KMS-11 (cell line): ENCODE measurements at regions not wholly inside any gene's neighbourhood (a gene's known extent, or its start where the extent isn't known, plus 50 kb on each side); places are given as distances from the start of the nearest gene placed in this dataset.

ENCODE experiments used
- H2AFZ ChIP-seq: fragments of 200-600 bp; sonication (generic); 2 replicates; pipeline ENCODE4 v1.6.1; 2016; ENCODE audit warnings: antibody characterized with exemption, mixed run types, low read depth
- H3K27ac ChIP-seq: fragments of 200-600 bp; sonication (generic); 2 replicates; pipeline ENCODE4 v1.6.1; 2016; ENCODE audit warnings: mild to moderate bottlenecking, mixed run types
- H3K27me3 ChIP-seq: fragments of 200-600 bp; sonication (generic); 2 replicates; pipeline ENCODE4 v1.6.1; 2017; ENCODE audit warnings: mild to moderate bottlenecking, low read depth, mixed run types, moderate library complexity; ENCODE audit not compliant: insufficient read depth
- H3K36me3 ChIP-seq: fragments of 200-600 bp; sonication (generic); 2 replicates; pipeline ENCODE4 v1.6.1; 2017; ENCODE audit warnings: mild to moderate bottlenecking, mixed run types; ENCODE audit not compliant: insufficient read depth
- H3K4me1 ChIP-seq: fragments of 200-600 bp; sonication (generic); 2 replicates; pipeline ENCODE4 v1.6.1; 2016; ENCODE audit warnings: mild to moderate bottlenecking, low read depth, mixed run types; ENCODE audit not compliant: poor library complexity, severe bottlenecking
- H3K4me2 ChIP-seq: fragments of 200-600 bp; sonication (generic); 2 replicates; pipeline ENCODE4 v1.7.0; 2016; ENCODE audit warnings: mild to moderate bottlenecking, mixed run types
- H3K4me3 ChIP-seq: fragments of 200-600 bp; sonication (generic); IDR thresholded peaks from 2 replicates; pipeline ENCODE4 v1.6.1; 2017; ENCODE audit warnings: low read depth, low read length, mixed read lengths; ENCODE audit not compliant: insufficient read depth
- H3K79me2 ChIP-seq: fragments of 200-600 bp; sonication (generic); 2 replicates; pipeline ENCODE4 v1.6.1; 2016; ENCODE audit warnings: low read depth, mixed run types; ENCODE audit not compliant: insufficient read depth
- H3K9ac ChIP-seq: fragments of 200-600 bp; sonication (generic); 2 replicates; pipeline ENCODE4 v1.6.1; 2016; ENCODE audit warnings: mild to moderate bottlenecking, mixed run types
- H4K20me1 ChIP-seq: fragments of 200-600 bp; sonication (generic); 2 replicates; pipeline ENCODE4 v1.6.1; 2016; ENCODE audit warnings: mild to moderate bottlenecking, mixed run types; ENCODE audit not compliant: insufficient read depth
- TF ChIP-seq, protein P1 (sequence below): fragments of 200-600 bp; sonication (generic); conservative IDR thresholded peaks from 2 replicates; pipeline ENCODE4 v1.6.1; 2017; ENCODE audit warnings: low read depth, mild to moderate bottlenecking, antibody characterized with exemption, low read length, moderate library complexity, mixed read lengths

DNA sequence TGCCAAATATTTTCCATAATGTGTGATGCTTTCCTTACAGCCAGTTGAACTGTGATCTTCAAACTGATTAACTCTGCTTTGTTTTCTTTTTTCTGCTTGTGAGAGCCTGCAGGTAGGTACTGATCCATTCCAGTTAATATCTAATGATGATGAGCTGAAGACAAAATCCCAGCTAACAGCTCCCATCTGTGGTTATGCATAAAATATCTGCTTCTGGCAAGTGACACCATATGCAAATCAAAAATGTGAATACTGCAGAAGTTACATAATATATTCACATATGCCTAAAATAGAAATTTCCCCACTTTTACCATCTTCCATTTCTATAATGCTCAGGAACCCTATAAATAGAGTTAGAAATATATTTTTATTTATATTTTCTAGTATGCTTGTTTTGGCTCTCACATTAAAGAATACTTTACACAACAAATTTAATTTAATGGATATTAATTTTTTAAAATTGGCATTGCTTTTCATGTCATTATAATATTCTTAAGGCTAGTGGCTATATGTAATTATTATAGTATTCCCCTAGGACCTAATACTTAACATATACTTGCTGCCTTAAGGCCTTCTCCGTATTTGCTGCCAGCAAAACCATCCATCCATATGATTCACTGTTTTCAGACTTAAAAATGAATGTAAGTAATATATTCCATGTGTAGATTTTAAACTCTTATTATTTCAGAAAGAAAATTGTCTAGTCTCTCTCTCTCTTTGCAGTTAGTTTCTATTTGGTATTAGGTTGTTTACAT is 83.8 kb downstream of the CCER1 start:
- Histone ChIP-seq H3K9ac (no peak overlapping the region), H4K20me1 (no peaks in the 10 kb centered on the region), H3K79me2 (no peaks in the 10 kb centered on the region), H3K36me3 (no peaks in the 10 kb centered on the region), H3K4me2 (no peak overlapping the region), H3K4me1 (no peaks in the 10 kb centered on the region), H3K27ac (no peak overlapping the region), H2AFZ (no peak overlapping the region), H3K4me3 (no peak overlapping the region), H3K27me3 (no peaks in the 10 kb centered on the region)
- TF ChIP-seq, protein P1, sequence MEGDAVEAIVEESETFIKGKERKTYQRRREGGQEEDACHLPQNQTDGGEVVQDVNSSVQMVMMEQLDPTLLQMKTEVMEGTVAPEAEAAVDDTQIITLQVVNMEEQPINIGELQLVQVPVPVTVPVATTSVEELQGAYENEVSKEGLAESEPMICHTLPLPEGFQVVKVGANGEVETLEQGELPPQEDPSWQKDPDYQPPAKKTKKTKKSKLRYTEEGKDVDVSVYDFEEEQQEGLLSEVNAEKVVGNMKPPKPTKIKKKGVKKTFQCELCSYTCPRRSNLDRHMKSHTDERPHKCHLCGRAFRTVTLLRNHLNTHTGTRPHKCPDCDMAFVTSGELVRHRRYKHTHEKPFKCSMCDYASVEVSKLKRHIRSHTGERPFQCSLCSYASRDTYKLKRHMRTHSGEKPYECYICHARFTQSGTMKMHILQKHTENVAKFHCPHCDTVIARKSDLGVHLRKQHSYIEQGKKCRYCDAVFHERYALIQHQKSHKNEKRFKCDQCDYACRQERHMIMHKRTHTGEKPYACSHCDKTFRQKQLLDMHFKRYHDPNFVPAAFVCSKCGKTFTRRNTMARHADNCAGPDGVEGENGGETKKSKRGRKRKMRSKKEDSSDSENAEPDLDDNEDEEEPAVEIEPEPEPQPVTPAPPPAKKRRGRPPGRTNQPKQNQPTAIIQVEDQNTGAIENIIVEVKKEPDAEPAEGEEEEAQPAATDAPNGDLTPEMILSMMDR = no peak

DNA sequence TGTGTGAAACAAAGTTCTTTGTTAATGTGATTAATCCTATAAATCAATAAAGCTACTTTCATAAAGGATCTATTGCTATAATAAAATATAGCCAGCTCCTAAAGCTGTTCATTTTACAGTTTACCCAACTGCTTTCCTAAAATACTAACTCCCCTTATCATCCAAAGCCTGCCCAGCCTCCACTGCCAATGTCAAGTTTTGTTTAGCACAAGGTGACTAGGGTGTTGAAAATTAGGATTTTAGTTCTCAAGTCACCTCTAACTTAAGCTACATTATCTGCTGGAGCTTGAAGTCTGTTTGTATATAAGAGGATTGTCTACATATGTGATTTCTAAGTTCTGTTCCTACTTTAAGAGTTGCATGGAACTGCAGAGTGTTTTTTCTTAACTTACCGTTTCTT is 86.3 kb downstream of the CCER1 start:
- Histone ChIP-seq H3K4me3 (no peak overlapping the region), H3K4me2 (no peak overlapping the region), H3K27me3 (no peaks in the 10 kb centered on the region), H3K4me1 (no peaks in the 10 kb centered on the region), H2AFZ (no peak overlapping the region), H3K27ac (no peak overlapping the region), H3K79me2 (no peaks in the 10 kb centered on the region), H4K20me1 (no peaks in the 10 kb centered on the region), H3K9ac (no peak overlapping the region), H3K36me3 (no peaks in the 10 kb centered on the region)
- TF ChIP-seq, protein P1 = no peak

DNA sequence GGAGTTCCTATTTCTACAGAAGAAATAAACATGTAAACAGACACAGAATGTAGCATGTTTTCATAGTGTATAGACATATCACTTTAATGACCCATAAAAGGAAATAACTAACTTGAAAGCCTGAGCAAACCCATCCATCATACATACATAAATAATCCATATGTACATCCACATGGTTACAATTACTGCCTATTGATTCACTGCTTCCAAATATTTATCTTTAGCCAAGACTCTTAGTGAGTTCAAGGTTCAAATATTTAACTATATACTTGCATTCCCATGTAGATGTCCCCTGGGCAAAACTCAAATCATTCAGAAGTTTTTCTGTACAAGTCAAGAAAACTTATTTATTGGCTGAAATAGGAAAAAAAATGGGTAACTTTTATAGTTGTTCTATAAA is 95.4 kb downstream of the CCER1 start:
- Histone ChIP-seq H3K79me2 (no peaks in the 10 kb centered on the region), H3K36me3 (no peaks in the 10 kb centered on the region), H3K9ac (no peak overlapping the region), H3K4me2 (no peak overlapping the region), H3K4me3 (no peak overlapping the region), H3K27me3 (no peaks in the 10 kb centered on the region), H3K4me1 (peaks cover 26% of the 10 kb centered on the region), H2AFZ (no peak overlapping the region), H3K27ac (no peak overlapping the region), H4K20me1 (no peaks in the 10 kb centered on the region)
- TF ChIP-seq, protein P1 = no peak

DNA sequence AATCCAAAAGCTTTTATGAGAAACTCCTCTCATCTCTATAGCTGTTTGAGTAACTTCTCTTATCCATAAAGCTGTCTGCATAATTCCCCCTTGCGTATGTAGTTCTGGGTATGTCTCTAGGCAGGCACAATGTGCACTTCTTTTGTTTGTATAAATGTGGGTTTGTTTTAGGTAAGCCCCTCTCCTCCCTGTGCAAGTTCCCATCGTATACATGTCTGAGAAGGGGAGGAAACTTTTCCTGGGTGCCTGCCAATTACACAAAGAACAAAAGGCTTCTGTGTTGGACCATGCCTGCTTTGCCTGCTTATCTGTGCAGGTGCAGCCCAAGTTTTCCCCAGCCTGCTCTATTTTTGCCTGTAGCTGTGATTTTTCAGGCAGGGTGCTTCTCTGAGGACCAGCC is 96.7 kb downstream of the CCER1 start:
- Histone ChIP-seq H2AFZ (no peak overlapping the region), H3K4me1 (peaks cover 26% of the 10 kb centered on the region), H3K36me3 (no peaks in the 10 kb centered on the region), H3K4me3 (no peak overlapping the region), H3K9ac (no peak overlapping the region), H3K79me2 (no peaks in the 10 kb centered on the region), H4K20me1 (no peaks in the 10 kb centered on the region), H3K27me3 (no peaks in the 10 kb centered on the region), H3K27ac (peak overlapping the region; percentile 39), H3K4me2 (peak overlapping the region; percentile 80)
- TF ChIP-seq, protein P1 = no peak
